ENCODE measurements at regions not wholly inside any gene's neighbourhood (a gene's known extent, or its start where the extent isn't known, plus 50 kb on each side); places are given as distances from the start of the nearest gene placed in this dataset.

- TF ChIP-seq CTCF (IDR thresholded peaks at IDR 0.05), result no peak
- no peak for TF ChIP-seq POLR2A (IDR thresholded peaks at IDR 0.05)
These were observed 1498.2 kb upstream of the TENM3 start for GRCh38 chr4:180745019-180745418.
